ENCODE measurements at regions not wholly inside any gene's neighbourhood (a gene's known extent, or its start where the extent isn't known, plus 50 kb on each side); places are given as distances from the start of the nearest gene placed in this dataset.

GRCh38 chr12:34526946-34527345, 504.6 kb downstream of the ALG10 start:
- DNase-seq (ENCODE audit: low spot score): no peak

- DNase-seq (ENCODE audit: low spot score): no peak
Measured at GRCh38 chr12:34547276-34547675, 525.0 kb downstream of the ALG10 start.

GRCh38 chr12:34591966-34592365, 569.7 kb downstream of the ALG10 start:
- no peak for DNase-seq (ENCODE audit: low spot score)

- DNase-seq (ENCODE audit: low spot score): no peak
Measured at GRCh38 chr12:34595749-34596733, 573.7 kb downstream of the ALG10 start.

GRCh38 chr12:34597548-34598351, 575.5 kb downstream of the ALG10 start:
- no peak for DNase-seq (ENCODE audit: low spot score)

- DNase-seq (ENCODE audit: low spot score): no peak
Measured at GRCh38 chr12:34598352-34598827, 576.1 kb downstream of the ALG10 start.

GRCh38 chr12:34598851-34599529, 576.7 kb downstream of the ALG10 start:
- no peak for DNase-seq (ENCODE audit: low spot score)

- no peak for DNase-seq (ENCODE audit: low spot score)
Measured at GRCh38 chr12:34599530-34600513, 577.5 kb downstream of the ALG10 start.

GRCh38 chr12:34600592-34601462, 578.5 kb downstream of the ALG10 start:
- no peak for DNase-seq (ENCODE audit: low spot score)

- no peak for DNase-seq (ENCODE audit: low spot score)
Measured at GRCh38 chr12:34601689-34602088, 579.4 kb downstream of the ALG10 start.

- DNase-seq (ENCODE audit: low spot score): no peak
Measured at GRCh38 chr12:34602213-34602940, 580.1 kb downstream of the ALG10 start.

- no peak for DNase-seq (ENCODE audit: low spot score)
Measured at GRCh38 chr12:34603382-34604035, 581.2 kb downstream of the ALG10 start.

- DNase-seq (ENCODE audit: low spot score): no peak
Measured at GRCh38 chr12:34604227-34604626, 581.9 kb downstream of the ALG10 start.

GRCh38 chr12:34604631-34605509, 582.6 kb downstream of the ALG10 start:
- DNase-seq (ENCODE audit: low spot score): no peak

- no peak for DNase-seq (ENCODE audit: low spot score)
Measured at GRCh38 chr12:34605510-34605887, 583.2 kb downstream of the ALG10 start.

GRCh38 chr12:34605955-34606748, 583.9 kb downstream of the ALG10 start:
- no peak for DNase-seq (ENCODE audit: low spot score)

Data from LoVo (cell line).